C4-2B (cell line): ENCODE measurements at regions not wholly inside any gene's neighbourhood (a gene's known extent, or its start where the extent isn't known, plus 50 kb on each side); places are given as distances from the start of the nearest gene placed in this dataset.

Experiments used
- ZFX ChIP-seq: fragments of 450-650 bp; IDR thresholded peaks from 2 replicates; pipeline ENCODE4 v1.6.1; 2017
- TF ChIP-seq, protein P1 (sequence below): fragments of 450-650 bp; conservative IDR thresholded peaks from 2 replicates; pipeline ENCODE4 v1.5.1; 2017; ENCODE audit warnings: mild to moderate bottlenecking

DNA sequence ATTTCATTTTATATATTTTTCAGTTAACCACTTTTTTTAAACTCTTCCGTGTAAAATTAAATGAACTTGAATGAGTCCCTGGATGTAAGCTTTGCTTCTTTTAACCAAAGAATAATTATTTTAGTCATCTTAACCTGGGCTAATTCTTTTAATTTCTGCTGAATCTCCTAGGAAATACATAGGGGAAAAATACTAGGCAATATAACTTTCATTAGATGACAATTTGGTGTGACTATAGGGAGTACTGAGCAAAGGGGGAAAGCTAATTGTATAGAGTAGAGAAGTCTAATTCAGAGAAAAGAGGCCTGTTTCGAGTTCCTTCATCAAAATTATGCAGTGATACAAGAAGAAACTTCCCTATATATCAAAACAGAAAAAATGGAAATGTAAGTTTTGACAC, 388.1 kb downstream of the NOVA1 start:
- TF ChIP-seq, protein P1, sequence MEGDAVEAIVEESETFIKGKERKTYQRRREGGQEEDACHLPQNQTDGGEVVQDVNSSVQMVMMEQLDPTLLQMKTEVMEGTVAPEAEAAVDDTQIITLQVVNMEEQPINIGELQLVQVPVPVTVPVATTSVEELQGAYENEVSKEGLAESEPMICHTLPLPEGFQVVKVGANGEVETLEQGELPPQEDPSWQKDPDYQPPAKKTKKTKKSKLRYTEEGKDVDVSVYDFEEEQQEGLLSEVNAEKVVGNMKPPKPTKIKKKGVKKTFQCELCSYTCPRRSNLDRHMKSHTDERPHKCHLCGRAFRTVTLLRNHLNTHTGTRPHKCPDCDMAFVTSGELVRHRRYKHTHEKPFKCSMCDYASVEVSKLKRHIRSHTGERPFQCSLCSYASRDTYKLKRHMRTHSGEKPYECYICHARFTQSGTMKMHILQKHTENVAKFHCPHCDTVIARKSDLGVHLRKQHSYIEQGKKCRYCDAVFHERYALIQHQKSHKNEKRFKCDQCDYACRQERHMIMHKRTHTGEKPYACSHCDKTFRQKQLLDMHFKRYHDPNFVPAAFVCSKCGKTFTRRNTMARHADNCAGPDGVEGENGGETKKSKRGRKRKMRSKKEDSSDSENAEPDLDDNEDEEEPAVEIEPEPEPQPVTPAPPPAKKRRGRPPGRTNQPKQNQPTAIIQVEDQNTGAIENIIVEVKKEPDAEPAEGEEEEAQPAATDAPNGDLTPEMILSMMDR = no peak
- no peak for TF ChIP-seq ZFX
